Middle frontal gyrus (tissue), 1 donor: ENCODE measurements at regions not wholly inside any gene's neighbourhood (a gene's known extent, or its start where the extent isn't known, plus 50 kb on each side); places are given as distances from the start of the nearest gene placed in this dataset.
"Not testable (repeated sequence)": the region's sequence is repeated elsewhere in the genome, so short reads cannot be mapped to it uniquely, and the experiment has no call there.

Experiments used
- DNase-seq: peaks from one replicate; pipeline ENCODE4 v3.0.0-alpha.2; 2015; ENCODE audit warnings: low spot score; ENCODE audit errors: extremely low spot score

- no peak for DNase-seq
Observed at GRCh38 chr1:47681735-47682134, 243.9 kb downstream of the FOXD2 start.

- no peak for DNase-seq
Observed at GRCh38 chr1:47682198-47682597, 244.4 kb downstream of the FOXD2 start.

- no peak for DNase-seq
Observed at GRCh38 chr1:47682786-47683350, 245.0 kb downstream of the FOXD2 start.

- DNase-seq = no peak
Observed at GRCh38 chr1:47683401-47683800, 245.6 kb downstream of the FOXD2 start.

- no peak for DNase-seq
Observed at GRCh38 chr1:47684518-47684917, 246.7 kb downstream of the FOXD2 start.

GRCh38 chr1:47684964-47685762 lies 247.3 kb downstream of the FOXD2 start:
- DNase-seq = no peak

GRCh38 chr1:47685763-47686066 lies 247.9 kb downstream of the FOXD2 start:
- no peak for DNase-seq

- no peak for DNase-seq
Observed at GRCh38 chr1:47686731-47687630, 249.1 kb downstream of the FOXD2 start.

GRCh38 chr1:47687631-47688460 lies 250.0 kb downstream of the FOXD2 start:
- DNase-seq = no peak

- DNase-seq = no peak
Observed at GRCh38 chr1:47688461-47689296, 250.8 kb downstream of the FOXD2 start.

- no peak for DNase-seq
Observed at GRCh38 chr1:47689894-47690293, 252.1 kb downstream of the FOXD2 start.

GRCh38 chr1:47690341-47691250 lies 252.8 kb downstream of the FOXD2 start:
- DNase-seq = no peak

- not testable (repeated sequence) for DNase-seq
Observed at GRCh38 chr1:47691293-47691692, 253.4 kb downstream of the FOXD2 start.

- no peak for DNase-seq
Observed at GRCh38 chr1:47692196-47692595, 254.4 kb downstream of the FOXD2 start.

GRCh38 chr1:47693115-47693514 lies 255.3 kb downstream of the FOXD2 start:
- no peak for DNase-seq

GRCh38 chr1:47694011-47694890 lies 256.4 kb downstream of the FOXD2 start:
- no peak for DNase-seq

- no peak for DNase-seq
Observed at GRCh38 chr1:47696404-47696736, 258.5 kb downstream of the FOXD2 start.

GRCh38 chr1:47696737-47697441 lies 259.0 kb downstream of the FOXD2 start:
- no peak for DNase-seq
